Subcutaneous abdominal adipose tissue (tissue), 5 donors: ENCODE measurements at regions not wholly inside any gene's neighbourhood (a gene's known extent, or its start where the extent isn't known, plus 50 kb on each side); places are given as distances from the start of the nearest gene placed in this dataset.

ENCODE experiments used
- H3K27ac ChIP-seq: one replicate; pipeline ENCODE4 v1.7.0; 2013; ENCODE audit warnings: low read depth, mild to moderate bottlenecking, inconsistent platforms, low read length, moderate library complexity
- H3K27me3 ChIP-seq, 5 donors: one replicate each; pipeline ENCODE4 v1.7.0; 2013; ENCODE audit warnings: low read length in 5 of 5, inconsistent platforms in 1 of 5; ENCODE audit not compliant: control insufficient read depth in 5 of 5, insufficient read depth in 4 of 5
- H3K36me3 ChIP-seq, 5 donors: one replicate each; pipeline ENCODE4 v1.7.0; 2013; ENCODE audit warnings: low read length in 5 of 5; ENCODE audit not compliant: control insufficient read depth in 5 of 5, insufficient read depth in 5 of 5
- H3K4me1 ChIP-seq, 5 donors: one replicate each; pipeline ENCODE4 v1.7.0; 2013; ENCODE audit warnings: low read length in 5 of 5, mild to moderate bottlenecking in 3 of 5, moderate library complexity in 1 of 5; ENCODE audit not compliant: control insufficient read depth in 5 of 5, insufficient read depth in 5 of 5
- H3K4me3 ChIP-seq, 5 donors: one replicate each; pipeline ENCODE4 v1.7.0; 2013; ENCODE audit warnings: low read length in 5 of 5, low read depth in 1 of 5
- H3K9ac ChIP-seq, 5 donors: one replicate each; pipeline ENCODE4 v1.7.0; 2013; ENCODE audit warnings: low read length in 5 of 5, mild to moderate bottlenecking in 4 of 5, moderate library complexity in 3 of 5
- H3K9me3 ChIP-seq, 5 donors: one replicate each; pipeline ENCODE4 v1.7.0; 2013; ENCODE audit warnings: low read length in 5 of 5; ENCODE audit not compliant: control insufficient read depth in 5 of 5
- donor health status: healthy.
- donor health status: healthy.
- donor health status: healthy.
- donor health status: healthy.
- donor health status: healthy.

DNA sequence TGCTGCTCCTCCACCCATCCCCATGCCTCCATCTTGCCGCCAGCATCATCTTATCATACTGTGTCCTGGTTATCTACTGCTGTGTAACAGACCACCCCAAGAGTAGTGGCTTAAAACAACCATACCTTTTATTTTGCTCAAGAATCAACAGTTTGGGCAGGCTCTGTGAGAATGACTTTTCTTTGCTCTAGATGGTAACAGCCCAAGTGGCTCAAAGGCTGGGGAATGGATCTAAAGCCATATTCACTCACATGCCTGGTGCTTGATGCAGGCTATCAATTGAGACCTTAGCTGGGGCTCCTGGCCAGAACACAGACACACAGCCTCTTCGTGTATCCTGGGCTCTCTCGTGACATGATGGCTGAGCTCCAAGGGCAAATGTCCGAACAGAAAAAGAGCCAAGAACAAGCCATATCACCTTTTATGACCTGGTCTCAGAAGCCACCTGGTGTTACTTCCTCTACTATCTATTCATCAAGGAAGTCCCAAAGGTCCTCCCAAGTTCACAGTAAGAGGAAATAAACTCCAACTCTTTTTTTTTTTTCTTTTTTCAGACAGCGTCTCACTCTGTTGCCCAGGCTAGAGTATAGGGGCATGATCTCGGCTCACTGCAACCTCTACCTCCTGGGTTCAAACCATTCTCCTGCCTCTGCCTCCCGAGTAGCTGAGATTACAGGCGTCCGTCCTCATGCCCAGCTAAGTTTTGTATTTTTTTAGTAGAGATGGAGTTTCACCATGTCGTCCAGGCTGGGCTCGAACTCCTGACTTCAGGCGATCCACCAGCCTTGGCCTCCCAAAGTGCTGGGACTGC, 159.3 kb upstream of the JARID2 start:
- Histone ChIP-seq H3K4me3 (no peak overlapping the region), H3K27ac (no peak overlapping the region), H3K27me3 (no peaks in the 10 kb centered on the region), H3K4me1 (peaks cover 0 to 13% (median 0%) of the 10 kb centered on the region in 5 donors), H3K9me3 (no peaks in the 10 kb centered on the region), H3K36me3 (no peaks in the 10 kb centered on the region), H3K9ac (no peak overlapping the region)

DNA sequence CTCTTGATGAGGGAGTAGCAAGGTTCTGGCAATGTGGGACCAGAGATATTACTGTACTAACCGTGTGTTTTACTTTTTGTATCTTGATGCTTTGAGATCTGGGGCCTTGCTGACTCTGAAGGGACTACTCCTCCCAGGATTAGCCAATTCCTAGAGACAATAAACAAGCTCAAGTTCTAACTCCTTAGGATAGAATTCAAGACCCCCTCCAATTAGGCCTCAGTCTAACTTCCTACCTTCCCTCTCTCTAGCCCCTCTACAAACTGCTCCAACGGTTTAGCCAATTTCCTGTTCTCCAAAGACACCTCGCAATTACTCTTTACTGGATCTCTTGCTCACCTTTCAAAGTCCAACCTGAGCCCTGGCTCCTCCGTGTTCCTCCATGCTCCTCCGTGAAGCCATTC, 158.7 kb upstream of the JARID2 start:
- no peaks in the 10 kb centered on the region for H3K9me3 ChIP-seq
- H3K4me1 ChIP-seq: peaks cover 0 to 13% (median 0%) of the 10 kb centered on the region in 5 donors
- H3K36me3 ChIP-seq: no peaks in the 10 kb centered on the region
- no peak overlapping the region for H3K27ac ChIP-seq
- no peak overlapping the region for H3K4me3 ChIP-seq
- no peak overlapping the region for H3K9ac ChIP-seq
- no peaks in the 10 kb centered on the region for H3K27me3 ChIP-seq

DNA sequence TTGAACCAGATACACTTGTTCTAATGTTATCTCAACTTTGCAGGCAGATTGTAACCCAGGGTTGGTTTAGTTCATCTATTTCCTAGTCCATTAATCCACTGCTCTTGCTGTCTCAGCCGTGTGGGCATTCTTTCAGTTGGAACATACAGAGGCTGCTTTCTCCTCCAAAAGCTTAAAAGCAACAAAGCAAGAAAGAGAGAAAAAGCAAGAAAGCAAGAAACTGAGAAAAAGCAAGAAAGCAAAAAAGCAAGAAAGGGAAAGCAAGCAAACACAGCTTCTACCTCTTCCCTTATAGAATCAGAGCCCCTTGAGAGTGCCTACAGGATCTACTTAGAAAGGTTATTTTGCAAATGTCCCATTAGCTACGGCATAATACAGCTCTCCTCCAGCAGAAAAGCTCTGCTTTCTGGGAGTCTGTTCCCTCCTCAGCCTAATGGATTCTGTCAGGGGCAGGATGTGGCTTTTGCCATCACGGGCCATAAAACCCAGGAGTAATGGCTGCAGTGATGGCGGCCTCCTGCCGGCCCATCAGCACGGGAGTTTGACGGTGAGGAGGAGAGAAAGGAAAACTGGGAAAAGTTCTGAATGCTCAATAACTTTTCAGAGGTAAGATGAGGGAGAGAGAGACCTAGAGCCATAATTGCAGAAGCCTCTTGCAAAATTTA, 156.8 kb upstream of the JARID2 start:
- Histone ChIP-seq H3K4me3 (no peak overlapping the region), H3K9ac (no peak overlapping the region), H3K27me3 (no peaks in the 10 kb centered on the region), H3K36me3 (no peaks in the 10 kb centered on the region), H3K27ac (no peak overlapping the region), H3K4me1 (peaks cover 0 to 13% (median 0%) of the 10 kb centered on the region in 5 donors), H3K9me3 (no peaks in the 10 kb centered on the region)

DNA sequence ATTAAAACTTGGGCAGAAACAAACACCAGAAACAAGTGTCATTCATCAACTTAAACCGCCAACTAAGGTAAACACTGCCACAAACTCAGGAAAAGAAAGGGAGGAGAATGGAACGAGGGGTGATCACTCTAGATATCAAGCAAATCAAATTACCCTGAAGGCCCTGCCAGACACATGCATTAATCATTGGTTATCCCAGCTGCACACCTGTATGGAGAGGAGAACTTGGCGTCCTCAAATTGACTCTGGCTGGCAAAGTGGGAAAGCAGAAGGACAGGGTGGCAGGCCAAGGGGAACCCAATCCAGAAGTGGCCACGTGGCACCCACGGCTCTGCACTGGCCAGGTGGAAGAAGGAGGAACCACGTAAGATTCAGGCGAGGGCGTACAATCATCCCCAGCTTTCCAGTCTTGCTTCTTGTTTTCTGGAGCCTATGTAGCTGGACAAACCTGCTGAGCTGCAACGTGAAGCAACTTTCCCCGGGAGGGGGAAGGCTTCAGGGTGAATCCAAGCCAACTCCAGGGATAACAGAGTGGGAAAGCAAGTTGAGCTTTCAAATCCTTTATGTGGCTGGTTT, 156.2 kb upstream of the JARID2 start:
- no peak overlapping the region for H3K9ac ChIP-seq
- no peaks in the 10 kb centered on the region for H3K9me3 ChIP-seq
- H3K36me3 ChIP-seq: no peaks in the 10 kb centered on the region
- peaks cover 0 to 13% (median 0%) of the 10 kb centered on the region in 5 donors for H3K4me1 ChIP-seq
- H3K27me3 ChIP-seq: no peaks in the 10 kb centered on the region
- no peak overlapping the region for H3K27ac ChIP-seq
- no peak overlapping the region for H3K4me3 ChIP-seq

DNA sequence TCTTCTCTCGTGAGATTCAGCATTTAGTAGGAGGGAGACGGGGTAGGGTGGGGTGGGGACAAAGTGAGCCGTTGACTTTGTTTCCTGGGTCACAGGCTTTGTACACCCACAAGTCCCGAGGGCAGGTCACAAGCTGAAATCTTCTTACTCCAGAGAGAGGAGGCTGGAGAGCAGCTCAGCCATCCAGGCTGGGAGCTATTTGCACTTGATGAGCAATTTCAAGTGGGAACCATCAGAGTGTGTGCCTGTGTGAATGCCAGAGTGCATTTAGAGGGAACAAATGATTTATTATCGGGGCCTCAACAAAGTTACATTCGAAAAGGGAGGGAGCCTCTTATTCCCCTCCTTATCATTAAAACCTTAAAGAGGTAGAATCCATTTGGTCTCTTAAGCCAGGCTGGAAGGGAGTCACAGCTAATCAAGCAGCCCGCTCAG, 155.7 kb upstream of the JARID2 start:
- H3K27ac ChIP-seq: no peak overlapping the region

DNA sequence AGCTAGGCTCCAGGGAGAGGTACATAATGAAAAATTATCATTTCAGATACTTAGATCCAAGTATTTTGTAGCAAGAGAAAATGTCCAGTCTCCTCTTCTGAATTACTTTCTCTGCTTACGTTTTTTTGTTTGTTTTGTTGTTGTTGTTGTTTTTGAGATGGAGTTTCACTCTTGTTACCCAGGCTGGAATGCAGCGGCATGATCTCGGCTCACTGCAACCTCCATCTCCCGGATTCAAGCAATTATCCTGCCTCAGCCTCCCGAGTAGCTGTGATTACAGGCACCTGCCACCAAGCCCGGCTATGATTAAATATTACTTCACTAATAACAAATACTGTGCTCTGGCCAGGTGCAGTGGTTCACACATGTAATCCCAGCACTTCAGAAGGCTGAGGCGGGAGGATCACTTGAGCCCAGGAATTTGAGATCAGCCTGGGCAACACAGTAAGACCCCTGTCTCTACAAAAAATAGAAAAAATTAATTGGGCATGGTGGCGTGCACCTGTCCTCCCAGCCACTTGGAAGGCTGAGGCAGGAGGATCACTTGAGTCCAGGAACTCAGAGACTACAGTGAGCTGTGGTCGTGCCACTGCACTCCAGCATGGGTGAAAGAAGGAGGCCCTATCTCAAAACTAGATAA, 155.0 kb upstream of the JARID2 start:
- Histone ChIP-seq H3K27me3 (no peaks in the 10 kb centered on the region), H3K4me3 (no peak overlapping the region), H3K4me1 (peaks cover 0 to 13% (median 0%) of the 10 kb centered on the region in 5 donors), H3K36me3 (no peaks in the 10 kb centered on the region), H3K27ac (no peak overlapping the region), H3K9ac (no peak overlapping the region), H3K9me3 (no peaks in the 10 kb centered on the region)

More for the DNA sequence above, 155.7 kb upstream of the JARID2 start:
- no peak overlapping the region for H3K4me3 ChIP-seq
- no peaks in the 10 kb centered on the region for H3K9me3 ChIP-seq
- H3K27me3 ChIP-seq: no peaks in the 10 kb centered on the region
- no peak overlapping the region for H3K9ac ChIP-seq
- no peaks in the 10 kb centered on the region for H3K36me3 ChIP-seq
- H3K4me1 ChIP-seq: peaks cover 0 to 13% (median 0%) of the 10 kb centered on the region in 5 donors

DNA sequence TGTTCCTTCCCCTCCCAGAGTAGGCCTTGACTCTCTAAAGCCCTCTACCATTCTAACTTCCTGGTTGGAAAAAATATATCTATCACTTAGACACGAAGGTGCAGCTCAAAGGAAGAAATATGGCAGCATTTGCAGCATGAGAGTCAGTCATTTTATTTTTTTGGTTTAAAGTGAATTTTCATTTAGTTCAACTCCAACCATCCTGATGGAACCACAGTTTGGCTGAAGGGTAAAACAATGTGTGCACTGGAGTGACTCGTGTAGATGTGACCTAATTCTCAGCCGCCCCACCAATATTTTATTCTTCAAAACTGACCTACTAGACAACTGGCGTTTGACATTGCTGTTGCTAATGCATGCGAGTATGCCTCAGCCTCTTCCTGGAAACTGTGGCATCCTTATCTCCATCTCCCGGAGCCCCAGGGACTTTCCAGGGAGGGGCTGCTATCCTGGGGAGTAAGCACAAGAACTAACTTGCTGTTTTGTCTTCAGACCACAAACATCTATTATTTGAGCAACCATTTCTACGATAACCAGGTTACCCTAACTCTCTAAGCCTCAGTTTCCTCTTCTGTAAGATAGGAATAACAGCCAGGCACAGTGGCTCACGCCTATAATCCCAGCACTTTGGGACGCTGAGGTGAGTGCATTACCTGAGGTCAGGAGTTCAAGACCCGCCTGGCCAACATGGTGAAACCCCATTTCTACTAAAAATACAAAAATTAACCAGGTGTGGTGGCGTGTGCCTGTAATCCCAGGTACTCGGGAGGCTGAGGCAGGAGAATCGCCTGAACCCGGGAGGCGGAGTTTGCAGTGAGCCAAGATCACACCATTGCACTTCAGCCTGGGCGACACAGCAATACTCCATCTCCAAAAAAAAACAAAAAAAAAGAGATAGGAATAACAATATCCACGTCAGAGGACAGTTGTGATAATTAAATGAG, 148.7 kb upstream of the JARID2 start:
- Histone ChIP-seq H3K9ac (no peak overlapping the region), H3K27ac (no peak overlapping the region), H3K27me3 (no peaks in the 10 kb centered on the region), H3K4me1 (no peaks in the 10 kb centered on the region), H3K36me3 (no peaks in the 10 kb centered on the region), H3K9me3 (no peaks in the 10 kb centered on the region), H3K4me3 (no peak overlapping the region)

DNA sequence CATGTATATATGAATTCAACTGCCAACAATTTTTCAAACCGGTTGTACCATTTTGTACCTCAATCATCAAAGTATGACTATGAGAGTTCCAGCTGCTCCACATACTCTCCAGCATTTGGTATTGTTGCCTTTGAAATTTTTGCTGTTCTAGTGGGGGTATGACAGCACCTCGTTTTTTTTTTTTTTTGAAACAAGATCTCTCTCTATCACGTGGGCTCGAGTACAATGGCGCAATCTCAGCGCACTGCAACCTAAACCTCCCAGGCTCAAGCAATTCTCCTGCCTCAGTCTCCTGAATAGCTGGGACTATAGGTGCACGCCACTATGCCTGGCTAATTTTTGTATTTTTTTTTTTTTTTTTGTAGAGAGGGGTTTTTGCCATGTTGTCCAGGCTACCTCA, 144.7 kb upstream of the JARID2 start:
- Histone ChIP-seq H3K27ac (no peak overlapping the region), H3K36me3 (no peaks in the 10 kb centered on the region), H3K27me3 (no peaks in the 10 kb centered on the region), H3K4me1 (no peaks in the 10 kb centered on the region), H3K9ac (no peak overlapping the region), H3K9me3 (peaks cover 0 to 4% (median 3%) of the 10 kb centered on the region in 5 donors), H3K4me3 (no peak overlapping the region)

DNA sequence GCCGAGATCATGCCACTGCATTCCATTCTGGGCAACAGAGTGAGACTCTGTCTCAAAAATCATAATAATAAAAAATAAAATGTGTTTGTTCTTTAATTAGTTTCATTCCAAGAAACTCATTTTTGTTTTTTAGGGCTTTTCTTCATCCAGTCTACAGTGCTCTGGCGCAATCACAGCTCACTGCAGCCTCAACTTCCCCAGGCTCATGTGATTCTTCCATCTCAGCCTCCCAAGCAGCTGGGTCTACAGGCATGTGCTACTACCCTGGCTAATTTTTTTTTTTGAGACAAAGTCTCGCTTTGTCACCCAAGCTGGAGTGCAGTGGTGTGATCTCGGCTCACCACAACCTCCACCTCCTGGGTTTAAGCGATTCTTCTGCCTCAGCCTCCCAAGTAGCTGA, 143.6 kb upstream of the JARID2 start:
- no peak overlapping the region for H3K4me3 ChIP-seq
- peaks cover 0 to 4% (median 3%) of the 10 kb centered on the region in 5 donors for H3K9me3 ChIP-seq
- H3K27ac ChIP-seq: no peak overlapping the region
- no peaks in the 10 kb centered on the region for H3K36me3 ChIP-seq
- no peaks in the 10 kb centered on the region for H3K4me1 ChIP-seq
- no peak overlapping the region for H3K9ac ChIP-seq
- no peaks in the 10 kb centered on the region for H3K27me3 ChIP-seq
